Natural killer cell (primary cell): ENCODE measurements at regions not wholly inside any gene's neighbourhood (a gene's known extent, or its start where the extent isn't known, plus 50 kb on each side); places are given as distances from the start of the nearest gene placed in this dataset.

ENCODE experiments used
- ATAC-seq, 3 donors: fragments of 150-1000 bp in 2 of 3; fragments of 200-7000 bp in 1 of 3; cut with Tn5 transposase; 1 replicate in 1 of 3; 2 replicates in 2 of 3; pipeline ENCODE4 v1.10.0; 2021; ENCODE audit warnings: mild to moderate bottlenecking in 2 of 3, moderate library complexity in 2 of 3
- DNase-seq, 2 donors: peaks; one replicate each; pipeline versions ENCODE4 v3.0.0 to v3.0.0-alpha.2; 2013 to 2021; ENCODE audit warnings: mixed read lengths in 1 of 2
- H3K27ac ChIP-seq: one replicate; pipeline ENCODE4 v1.5.1; 2013; ENCODE audit warnings: mild to moderate bottlenecking, low read length
- H3K27me3 ChIP-seq: one replicate; pipeline ENCODE4 v1.6.1; 2013; ENCODE audit warnings: low read length; ENCODE audit not compliant: control insufficient read depth, insufficient read depth
- H3K36me3 ChIP-seq: one replicate; pipeline ENCODE4 v1.6.1; 2013; ENCODE audit warnings: low read length; ENCODE audit not compliant: control insufficient read depth, insufficient read depth
- H3K4me1 ChIP-seq: one replicate; pipeline ENCODE4 v1.6.1; 2013; ENCODE audit warnings: low read length; ENCODE audit not compliant: control insufficient read depth, insufficient read depth
- H3K4me3 ChIP-seq: one replicate; pipeline ENCODE4 v1.5.1; 2013; ENCODE audit warnings: low read length
- H3K9me3 ChIP-seq: one replicate; pipeline ENCODE4 v1.6.1; 2013; ENCODE audit warnings: low read length; ENCODE audit not compliant: control insufficient read depth, insufficient read depth
- H3K27ac Mint-ChIP-seq, 2 donors: one replicate each; pipeline ENCODE4 v1.8.0; 2022; ENCODE audit warnings: mild to moderate bottlenecking in 2 of 2, mixed read lengths in 2 of 2, moderate library complexity in 1 of 2
- H3K27me3 Mint-ChIP-seq, 2 donors: one replicate each; pipeline ENCODE4 v1.8.0; 2022; ENCODE audit warnings: low read depth in 2 of 2, mixed read lengths in 2 of 2
- H3K36me3 Mint-ChIP-seq: one replicate; pipeline ENCODE4 v1.8.0; 2022; ENCODE audit warnings: mixed read lengths
- H3K4me1 Mint-ChIP-seq, 2 donors: one replicate each; pipeline ENCODE4 v1.8.0; 2022; ENCODE audit warnings: mixed read lengths in 2 of 2
- H3K4me3 Mint-ChIP-seq: one replicate; pipeline ENCODE4 v1.8.0; 2022; ENCODE audit warnings: mild to moderate bottlenecking, moderate library complexity, mixed read lengths
- H3K9me3 Mint-ChIP-seq, 2 donors: one replicate each; pipeline ENCODE4 v1.8.0; 2022; ENCODE audit warnings: mixed read lengths in 2 of 2
- CTCF ChIP-seq: fragments of 200-600 bp; IDR thresholded peaks from one replicate; pipeline ENCODE4 v1.8.0; 2022; ENCODE audit warnings: antibody characterized with exemption
- WGBS: methylation state at CpG from one replicate; pipeline ENCODE4 v1.1.7; 2013; ENCODE audit warnings: missing lambda C conversion rate; ENCODE audit not compliant: insufficient coverage; 5-methylcytosine and 5-hydroxymethylcytosine counted together
- intact Hi-C: fragments of 100-400 bp; cut with micrococcal nuclease; formaldehyde crosslinking; loops from one replicate; pipeline ENCODE4 v1.14.2; 2022

GRCh38 chr1:114323959-114324661 is 170.4 kb upstream of the SYT6 start:
- H3K4me1 Mint-ChIP-seq, result peaks cover 63 to 74% of the 10 kb centered on the region in 2 donors
- no peaks in the 10 kb centered on the region for H3K27me3 Mint-ChIP-seq
- H3K36me3 Mint-ChIP-seq, result peaks cover 9% of the 10 kb centered on the region
- intact Hi-C loops, result loop anchor here (2.0 kb wide), 1 partner anchor 17 kb away; no protein-coding TSS in a partner anchor
- Histone ChIP-seq H3K9me3 (no peaks in the 10 kb centered on the region), H3K4me3 (no peak overlapping the region), H3K27me3 (no peaks in the 10 kb centered on the region), H3K36me3 (no peaks in the 10 kb centered on the region), H3K27ac (no peak overlapping the region), H3K4me1 (peaks cover 8% of the 10 kb centered on the region)
- DNase-seq (no peak), ATAC-seq (no peak)
- peak overlapping the region; percentile 58 to 67 for H3K27ac Mint-ChIP-seq
- no peak for TF ChIP-seq CTCF
- 87% methylated on average over 15 of the region's 15 CpGs for WGBS
- no peak overlapping the region for H3K4me3 Mint-ChIP-seq
- no peaks in the 10 kb centered on the region for H3K9me3 Mint-ChIP-seq

GRCh38 chr1:114322734-114323133 is 169.1 kb upstream of the SYT6 start:
- intact Hi-C loops, result loop anchor here (2.0 kb wide), 1 partner anchor 18 kb away; no protein-coding TSS in a partner anchor
- no peaks in the 10 kb centered on the region for H3K9me3 ChIP-seq
- Mint-ChIP-seq H3K27me3 (no peaks in the 10 kb centered on the region), H3K4me3 (peak overlapping the region; percentile 56), H3K27ac (peak overlapping the region; percentile 67 to 85), H3K36me3 (peaks cover 9% of the 10 kb centered on the region), H3K9me3 (no peaks in the 10 kb centered on the region), H3K4me1 (peaks cover 54 to 67% of the 10 kb centered on the region in 2 donors)
- no peak overlapping the region for H3K4me3 ChIP-seq
- H3K27ac ChIP-seq, result no peak overlapping the region
- WGBS, result 93% methylated on average over 1 of the region's 2 CpGs
- no peaks in the 10 kb centered on the region for H3K36me3 ChIP-seq
- TF ChIP-seq CTCF, result no peak
- ATAC-seq (no peak), DNase-seq (no peak)
- H3K4me1 ChIP-seq, result no peaks in the 10 kb centered on the region
- H3K27me3 ChIP-seq, result no peaks in the 10 kb centered on the region

- DNase-seq (no peak), ATAC-seq (peak in 1 of 3 donors; percentile 53)
- WGBS, result 59% methylated on average over 3 of the region's 3 CpGs
- Mint-ChIP-seq H3K9me3 (no peaks in the 10 kb centered on the region), H3K36me3 (peaks cover 9% of the 10 kb centered on the region), H3K27me3 (no peaks in the 10 kb centered on the region), H3K4me1 (peaks cover 53 to 64% of the 10 kb centered on the region in 2 donors), H3K4me3 (peak overlapping the region; percentile 56), H3K27ac (peak overlapping the region; percentile 67 to 85)
- no peaks in the 10 kb centered on the region for H3K36me3 ChIP-seq
- H3K27ac ChIP-seq, result no peak overlapping the region
- no peaks in the 10 kb centered on the region for H3K27me3 ChIP-seq
- no peak overlapping the region for H3K4me3 ChIP-seq
- H3K4me1 ChIP-seq, result no peaks in the 10 kb centered on the region
- intact Hi-C loops, result loop anchor here (2.0 kb wide), 1 partner anchor 19 kb away; no protein-coding TSS in a partner anchor
- no peaks in the 10 kb centered on the region for H3K9me3 ChIP-seq
- no peak for TF ChIP-seq CTCF
Measured at GRCh38 chr1:114322207-114322606, 168.5 kb upstream of the SYT6 start.

- H3K27ac ChIP-seq, result no peak overlapping the region
- Mint-ChIP-seq H3K36me3 (peaks cover 9% of the 10 kb centered on the region), H3K27ac (no peak overlapping the region), H3K4me1 (peaks cover 53 to 63% of the 10 kb centered on the region in 2 donors), H3K4me3 (no peak overlapping the region), H3K9me3 (no peaks in the 10 kb centered on the region), H3K27me3 (no peaks in the 10 kb centered on the region)
- DNase-seq, result no peak
- no peak overlapping the region for H3K4me3 ChIP-seq
- intact Hi-C loops, result no loop called here
- no peaks in the 10 kb centered on the region for H3K36me3 ChIP-seq
- no peaks in the 10 kb centered on the region for H3K4me1 ChIP-seq
- H3K27me3 ChIP-seq, result no peaks in the 10 kb centered on the region
- no peak for TF ChIP-seq CTCF
- no peaks in the 10 kb centered on the region for H3K9me3 ChIP-seq
- no peak for ATAC-seq
Measured at GRCh38 chr1:114320586-114320985, 166.9 kb upstream of the SYT6 start.
